ENCODE measurements at regions not wholly inside any gene's neighbourhood (a gene's known extent, or its start where the extent isn't known, plus 50 kb on each side); places are given as distances from the start of the nearest gene placed in this dataset.

DNA sequence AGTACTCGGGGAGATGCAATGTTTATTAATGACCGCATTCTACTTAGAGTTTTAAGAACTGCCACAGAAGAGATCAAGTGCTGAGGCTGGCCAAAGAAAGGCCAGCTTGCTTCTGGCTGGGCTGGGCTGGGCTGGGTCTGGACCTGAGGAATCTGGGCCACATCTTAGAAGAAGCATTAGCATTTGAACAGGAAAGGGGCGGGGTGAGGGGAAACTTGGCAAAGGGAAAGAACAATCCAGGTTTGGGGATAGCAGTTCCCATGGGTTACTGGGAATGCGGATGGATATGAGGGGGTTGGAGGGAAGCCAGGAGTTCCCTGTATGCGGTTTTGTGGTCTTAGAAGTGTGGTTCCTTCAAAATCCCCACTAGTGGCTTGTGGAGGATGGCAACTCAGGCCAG, 83.3 kb downstream of the CLDN34 start:
- intact Hi-C loops (cut with DNase I), result loop anchor here in 6 of 10 donors (5.0 to 10.0 kb wide), 2 partner anchors 33 to 64 kb away; no protein-coding TSS in a partner anchor

DNA sequence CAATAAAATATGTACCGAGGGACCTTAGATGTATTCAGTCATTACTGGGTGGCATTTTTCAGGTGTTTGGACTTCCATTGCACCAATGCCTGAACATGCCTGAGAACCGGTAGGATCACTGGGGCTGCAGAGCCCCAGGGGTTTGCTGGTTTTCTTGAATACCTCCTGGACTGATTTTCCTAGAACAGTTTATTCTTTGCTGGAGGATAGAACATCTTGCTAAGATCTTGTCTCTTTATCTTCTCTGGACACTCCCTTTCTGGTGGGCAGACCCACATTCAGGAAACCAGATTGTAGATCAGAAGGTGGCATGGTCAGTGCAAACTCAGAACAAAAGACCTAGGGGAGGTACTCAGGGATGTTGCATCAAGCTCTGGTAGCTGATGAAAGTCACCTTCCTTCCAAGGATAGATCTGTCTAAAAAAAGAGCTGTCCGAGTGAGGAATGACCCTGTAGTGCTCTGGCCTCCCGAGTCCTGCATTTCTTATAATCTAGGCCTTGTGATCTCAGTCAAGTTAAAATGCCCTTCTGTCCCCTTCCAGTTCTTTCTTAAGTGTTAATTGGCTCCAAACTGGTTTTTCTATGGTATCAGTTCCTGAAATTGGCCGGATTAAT, 84.8 kb downstream of the CLDN34 start:
- intact Hi-C loops (cut with DNase I), result loop anchor here in 6 of 10 donors (2.0 to 10.0 kb wide), 3 partner anchors 35 to 63 kb away; no protein-coding TSS in a partner anchor

More for the DNA sequence above, 83.3 kb downstream of the CLDN34 start:
- DNase-seq (peak in 3 of 5 donors; percentile 32 to 58 (median 45)), ATAC-seq (peak in 1 of 4 donors; percentile 34)
- TF ChIP-seq, protein P1, sequence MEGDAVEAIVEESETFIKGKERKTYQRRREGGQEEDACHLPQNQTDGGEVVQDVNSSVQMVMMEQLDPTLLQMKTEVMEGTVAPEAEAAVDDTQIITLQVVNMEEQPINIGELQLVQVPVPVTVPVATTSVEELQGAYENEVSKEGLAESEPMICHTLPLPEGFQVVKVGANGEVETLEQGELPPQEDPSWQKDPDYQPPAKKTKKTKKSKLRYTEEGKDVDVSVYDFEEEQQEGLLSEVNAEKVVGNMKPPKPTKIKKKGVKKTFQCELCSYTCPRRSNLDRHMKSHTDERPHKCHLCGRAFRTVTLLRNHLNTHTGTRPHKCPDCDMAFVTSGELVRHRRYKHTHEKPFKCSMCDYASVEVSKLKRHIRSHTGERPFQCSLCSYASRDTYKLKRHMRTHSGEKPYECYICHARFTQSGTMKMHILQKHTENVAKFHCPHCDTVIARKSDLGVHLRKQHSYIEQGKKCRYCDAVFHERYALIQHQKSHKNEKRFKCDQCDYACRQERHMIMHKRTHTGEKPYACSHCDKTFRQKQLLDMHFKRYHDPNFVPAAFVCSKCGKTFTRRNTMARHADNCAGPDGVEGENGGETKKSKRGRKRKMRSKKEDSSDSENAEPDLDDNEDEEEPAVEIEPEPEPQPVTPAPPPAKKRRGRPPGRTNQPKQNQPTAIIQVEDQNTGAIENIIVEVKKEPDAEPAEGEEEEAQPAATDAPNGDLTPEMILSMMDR (IDR thresholded peaks at IDR 0.05), result no peak
- TF ChIP-seq POLR2A (IDR thresholded peaks at IDR 0.05), result no peak
- Histone ChIP-seq H3K4me1 (peaks cover 0 to 89% (median 48%) of the 10 kb centered on the region in 12 donors), H3K4me3 (no peak overlapping the region), H3K9me3 (peaks cover 0 to 8% (median 0%) of the 10 kb centered on the region in 12 donors), H3K36me3 (no peaks in the 10 kb centered on the region), H3K27me3 (no peaks in the 10 kb centered on the region), H3K27ac (peak overlapping the region in 2 of 12 donors; percentile 44 to 48)
- 40 to 57% (median 50%) methylated on average over 5 of the region's 5 CpGs for WGBS, 4 donors

DNA sequence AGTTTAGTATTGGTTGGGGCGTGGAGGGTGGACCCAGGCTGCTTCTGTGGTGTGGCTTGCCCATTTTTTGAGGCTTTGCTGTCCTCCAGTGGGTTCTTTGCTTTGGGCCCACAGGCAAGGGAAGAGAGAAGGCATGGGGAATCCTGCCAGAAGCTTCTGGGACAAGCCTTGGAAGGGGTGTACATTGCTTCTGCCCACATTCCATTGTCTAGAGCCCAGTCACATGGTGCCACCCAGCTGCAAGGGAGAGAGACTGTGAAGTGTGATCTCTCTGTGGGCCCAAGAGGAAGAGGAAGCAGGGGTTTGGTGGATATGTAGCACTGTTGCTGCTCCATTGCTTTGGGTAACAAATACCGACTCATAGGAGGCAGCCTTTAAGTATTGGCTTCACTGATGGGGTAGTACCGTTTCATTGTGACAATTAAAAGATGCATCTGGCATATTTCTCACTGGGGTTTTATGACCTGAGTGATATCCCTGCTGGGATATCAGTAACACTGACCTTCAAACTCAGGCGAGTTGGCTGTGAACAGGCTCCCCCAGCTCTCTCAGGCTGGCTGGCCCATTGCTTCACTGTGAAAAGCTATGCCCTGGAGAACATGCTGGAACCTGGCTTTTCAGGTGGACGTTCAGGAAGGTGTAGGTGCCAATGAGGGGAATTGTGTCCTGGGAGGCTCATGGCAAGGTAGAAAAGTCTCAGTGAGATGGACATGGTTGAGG, 85.9 kb downstream of the CLDN34 start:
- peak in 4 of 5 donors; percentile 30 to 56 (median 40) for DNase-seq
- WGBS, 4 donors, result 44 to 59% (median 53%) methylated on average over 5 of the region's 5 CpGs
- TF ChIP-seq POLR2A (IDR thresholded peaks at IDR 0.05), result no peak
- TF ChIP-seq, protein P1 (IDR thresholded peaks at IDR 0.05), result peak in 1 of 12 donors; percentile 6

More for the DNA sequence above, 84.8 kb downstream of the CLDN34 start:
- WGBS, 4 donors, result 44 to 54% (median 52%) methylated on average over 5 of the region's 5 CpGs
- Histone ChIP-seq H3K4me3 (no peak overlapping the region), H3K4me1 (peaks cover 0 to 74% (median 39%) of the 10 kb centered on the region in 12 donors), H3K36me3 (no peaks in the 10 kb centered on the region), H3K27me3 (no peaks in the 10 kb centered on the region), H3K27ac (peak overlapping the region; percentile 32 to 75 (median 58)), H3K9me3 (peaks cover 0 to 10% (median 0%) of the 10 kb centered on the region in 12 donors)
- ATAC-seq (peak in 3 of 4 donors; percentile 14 to 37 (median 37)), DNase-seq (no peak)
- TF ChIP-seq, protein P1 (IDR thresholded peaks at IDR 0.05), result no peak
- no peak for TF ChIP-seq POLR2A (IDR thresholded peaks at IDR 0.05)

DNA sequence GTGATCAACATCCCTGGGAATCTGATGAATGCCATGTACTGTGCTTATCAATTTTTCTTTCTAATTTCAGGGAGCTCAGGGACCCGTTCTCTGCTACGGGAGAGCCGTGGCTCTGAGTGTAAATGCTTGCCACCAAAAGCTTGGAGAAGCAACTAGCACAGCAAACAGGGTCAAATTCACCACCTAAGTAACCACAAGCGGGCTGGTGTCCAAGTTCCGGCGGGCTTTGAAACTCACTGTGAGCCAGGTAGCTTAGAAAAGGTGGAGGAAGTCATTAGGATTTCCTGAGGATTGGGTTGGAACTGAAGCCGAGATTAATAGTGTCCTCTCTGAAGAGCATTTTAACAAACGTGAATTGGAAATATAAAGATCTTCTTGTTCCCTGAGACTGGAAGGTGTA, 87.2 kb downstream of the CLDN34 start:
- Histone ChIP-seq H3K27ac (peak overlapping the region in 5 of 12 donors; percentile 6 to 45 (median 18)), H3K9me3 (peaks cover 0 to 10% (median 0%) of the 10 kb centered on the region in 12 donors), H3K4me3 (no peak overlapping the region), H3K4me1 (peaks cover 0 to 50% (median 24%) of the 10 kb centered on the region in 12 donors), H3K27me3 (peaks cover 0 to 4% (median 0%) of the 10 kb centered on the region in 9 donors), H3K36me3 (no peaks in the 10 kb centered on the region)
- no peak for ATAC-seq
- TF ChIP-seq, protein P1 (IDR thresholded peaks at IDR 0.05), result no peak
- no peak for TF ChIP-seq POLR2A (IDR thresholded peaks at IDR 0.05)
- 60 to 77% (median 63%) methylated on average over 8 of the region's 8 CpGs for WGBS, 4 donors
- intact Hi-C loops (cut with DNase I), result loop anchor here in 6 of 10 donors (5.0 to 10.0 kb wide), 2 partner anchors 37 to 60 kb away; no protein-coding TSS in a partner anchor
- no peak for DNase-seq

More for the DNA sequence above, 85.9 kb downstream of the CLDN34 start:
- H3K27ac ChIP-seq, result peak overlapping the region; percentile 32 to 75 (median 58)
- peaks cover 0 to 10% (median 0%) of the 10 kb centered on the region in 12 donors for H3K9me3 ChIP-seq
- peaks cover 0 to 4% (median 0%) of the 10 kb centered on the region in 9 donors for H3K27me3 ChIP-seq
- H3K36me3 ChIP-seq, result no peaks in the 10 kb centered on the region
- H3K4me3 ChIP-seq, result no peak overlapping the region
- ATAC-seq, result peak; percentile 71 to 87 (median 82)
- peaks cover 0 to 63% (median 35%) of the 10 kb centered on the region in 12 donors for H3K4me1 ChIP-seq
- intact Hi-C loops (cut with DNase I), result loop anchor here in 6 of 10 donors (2.0 to 10.0 kb wide), 3 partner anchors 36 to 62 kb away; no protein-coding TSS in a partner anchor

All from heart left ventricle (tissue), 16 donors.